Activated naive CD4-positive, alpha-beta T cell treated with anti-CD3 and anti-CD28 coated beads, Interleukin-2, amount 10 ng/mL, durations not matched to agents 7 days and 5 days (primary cell): ENCODE measurements at regions not wholly inside any gene's neighbourhood (a gene's known extent, or its start where the extent isn't known, plus 50 kb on each side); places are given as distances from the start of the nearest gene placed in this dataset.

Source experiments
- CTCF ChIA-PET: fragments of 350-600 bp; sonication (Branson Sonifier 250); formaldehyde crosslinking; loops from one replicate; lab custom pipeline; 2021; ENCODE audit warnings: antibody characterized with exemption; lab: Charles Lee
- DNase-seq: peaks from one replicate; pipeline ENCODE4 v3.0.0-alpha.2; 2020
- H3K27ac Mint-ChIP-seq: one replicate; pipeline ENCODE4 v1.8.0; 2021; ENCODE audit warnings: mild to moderate bottlenecking, moderate library complexity, mixed read lengths
- H3K27me3 Mint-ChIP-seq: one replicate; pipeline ENCODE4 v1.8.0; 2021; ENCODE audit warnings: mild to moderate bottlenecking, mixed read lengths
- H3K36me3 Mint-ChIP-seq: one replicate; pipeline ENCODE4 v1.8.0; 2021; ENCODE audit warnings: mixed read lengths
- H3K4me1 Mint-ChIP-seq: one replicate; pipeline ENCODE4 v1.8.0; 2021; ENCODE audit warnings: mixed read lengths
- H3K4me3 Mint-ChIP-seq: one replicate; pipeline ENCODE4 v1.8.0; 2021; ENCODE audit warnings: mild to moderate bottlenecking, moderate library complexity, mixed read lengths
- H3K9me3 Mint-ChIP-seq: one replicate; pipeline ENCODE4 v1.8.0; 2021; ENCODE audit warnings: mixed read lengths

- Mint-ChIP-seq H3K4me3 (no peak overlapping the region), H3K9me3 (no peaks in the 10 kb centered on the region), H3K27ac (no peak overlapping the region), H3K36me3 (no peaks in the 10 kb centered on the region), H3K27me3 (no peaks in the 10 kb centered on the region), H3K4me1 (no peaks in the 10 kb centered on the region)
- CTCF ChIA-PET, result no interaction called here
- no peak for DNase-seq
Measured at GRCh38 chr4:123874063-123874462, 477.5 kb downstream of the SPRY1 start.

DNA sequence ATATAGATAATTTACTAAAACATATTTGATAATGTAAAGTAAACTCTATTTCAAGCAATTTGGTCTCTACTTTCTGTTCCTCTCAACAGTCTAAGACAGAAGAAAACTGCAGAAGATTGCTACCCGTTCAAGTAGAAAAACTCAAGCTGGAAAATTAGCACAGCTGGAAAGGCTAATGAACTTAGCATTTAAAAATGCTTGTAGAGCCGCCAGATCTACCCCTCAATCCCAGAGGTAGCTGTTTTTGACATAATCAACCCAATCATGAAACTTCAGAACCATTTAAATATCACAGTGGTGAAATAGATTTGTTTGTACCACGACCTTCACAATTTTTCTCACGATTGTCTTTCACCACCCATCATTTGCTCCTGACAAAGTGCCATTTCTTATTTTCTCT is 479.5 kb downstream of the SPRY1 start:
- H3K27me3 Mint-ChIP-seq, result no peaks in the 10 kb centered on the region
- H3K27ac Mint-ChIP-seq, result no peak overlapping the region
- H3K4me1 Mint-ChIP-seq, result no peaks in the 10 kb centered on the region
- no peaks in the 10 kb centered on the region for H3K9me3 Mint-ChIP-seq
- no peaks in the 10 kb centered on the region for H3K36me3 Mint-ChIP-seq
- CTCF ChIA-PET, result no interaction called here
- no peak for DNase-seq
- no peak overlapping the region for H3K4me3 Mint-ChIP-seq

DNA sequence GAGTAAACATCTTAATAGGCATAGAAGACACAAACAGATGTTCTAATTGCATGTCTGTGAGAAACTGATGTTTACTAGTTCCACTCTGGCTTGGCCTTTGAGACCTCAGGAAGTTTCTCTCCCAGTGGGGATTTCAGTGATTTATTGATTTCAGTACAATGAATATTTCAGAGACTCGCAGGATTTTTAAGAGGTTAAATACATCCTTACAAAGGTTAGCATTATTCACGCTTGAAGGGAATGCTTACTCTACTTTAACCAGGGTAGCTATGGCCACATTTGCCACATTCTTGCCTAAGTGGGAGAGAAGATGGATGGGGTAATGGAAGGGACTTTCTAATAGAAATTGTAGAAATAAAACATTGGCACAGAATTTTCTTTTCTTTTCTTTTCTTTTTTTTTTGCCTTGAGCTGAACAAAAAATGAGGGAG is 480.1 kb downstream of the SPRY1 start:
- no peaks in the 10 kb centered on the region for H3K4me1 Mint-ChIP-seq
- no peaks in the 10 kb centered on the region for H3K27me3 Mint-ChIP-seq
- H3K9me3 Mint-ChIP-seq, result no peaks in the 10 kb centered on the region
- H3K4me3 Mint-ChIP-seq, result no peak overlapping the region
- no peaks in the 10 kb centered on the region for H3K36me3 Mint-ChIP-seq
- H3K27ac Mint-ChIP-seq, result no peak overlapping the region
- no peak for DNase-seq
- CTCF ChIA-PET, result no interaction called here

GRCh38 chr4:123877551-123877950 is 481.0 kb downstream of the SPRY1 start:
- H3K4me1 Mint-ChIP-seq, result no peaks in the 10 kb centered on the region
- CTCF ChIA-PET, result no interaction called here
- no peaks in the 10 kb centered on the region for H3K36me3 Mint-ChIP-seq
- H3K27ac Mint-ChIP-seq, result no peak overlapping the region
- H3K4me3 Mint-ChIP-seq, result no peak overlapping the region
- no peaks in the 10 kb centered on the region for H3K9me3 Mint-ChIP-seq
- no peak for DNase-seq
- no peaks in the 10 kb centered on the region for H3K27me3 Mint-ChIP-seq

DNA sequence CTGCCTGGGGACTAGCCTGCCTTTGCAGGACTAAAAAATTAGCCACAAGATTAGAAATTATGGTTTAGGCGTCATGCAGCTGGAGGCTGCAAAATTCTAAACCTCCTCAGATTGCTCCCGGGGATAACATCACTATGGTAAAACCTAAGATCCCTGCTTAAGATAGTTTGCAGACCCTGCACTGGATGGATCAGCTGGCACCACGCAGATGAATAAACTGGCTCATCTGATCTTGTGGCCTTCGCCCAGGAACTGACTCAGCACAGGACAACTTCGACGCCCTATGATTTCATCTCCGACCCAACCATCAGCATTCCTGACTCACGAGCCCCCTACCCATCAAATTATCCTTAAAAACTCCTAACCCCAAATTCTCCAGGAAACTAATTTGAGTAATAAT is 482.4 kb downstream of the SPRY1 start:
- CTCF ChIA-PET, result no interaction called here
- H3K9me3 Mint-ChIP-seq, result no peaks in the 10 kb centered on the region
- H3K36me3 Mint-ChIP-seq, result no peaks in the 10 kb centered on the region
- H3K27ac Mint-ChIP-seq, result no peak overlapping the region
- H3K4me1 Mint-ChIP-seq, result no peaks in the 10 kb centered on the region
- no peak for DNase-seq
- H3K4me3 Mint-ChIP-seq, result no peak overlapping the region
- H3K27me3 Mint-ChIP-seq, result no peaks in the 10 kb centered on the region

DNA sequence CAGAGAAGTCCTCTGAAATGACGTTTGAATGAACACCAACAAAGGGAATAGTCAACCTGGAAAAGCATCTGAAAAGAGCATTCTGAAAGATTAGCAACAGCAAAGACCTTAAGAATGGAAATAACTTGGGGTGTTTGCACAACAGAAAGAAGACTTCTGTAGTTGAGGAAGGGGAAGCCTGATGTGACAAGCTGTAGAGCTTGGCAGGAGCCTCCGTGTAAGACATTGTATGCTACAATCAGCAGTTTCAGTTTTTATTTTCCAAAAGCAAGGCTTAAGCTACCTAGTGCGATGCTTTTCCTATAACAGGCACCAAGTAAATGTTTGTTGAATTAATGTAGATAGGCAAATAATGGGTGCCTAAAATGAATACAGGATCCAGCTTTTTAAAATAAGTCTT is 484.0 kb downstream of the SPRY1 start:
- H3K9me3 Mint-ChIP-seq, result no peaks in the 10 kb centered on the region
- no peak for DNase-seq
- no peak overlapping the region for H3K27ac Mint-ChIP-seq
- no peak overlapping the region for H3K4me3 Mint-ChIP-seq
- H3K27me3 Mint-ChIP-seq, result no peaks in the 10 kb centered on the region
- H3K36me3 Mint-ChIP-seq, result no peaks in the 10 kb centered on the region
- H3K4me1 Mint-ChIP-seq, result no peaks in the 10 kb centered on the region
- CTCF ChIA-PET, result interaction anchor here (0.7 kb wide), 1 partner anchor 739 kb away, joined by 3 read pairs; no protein-coding TSS in a partner anchor

DNA sequence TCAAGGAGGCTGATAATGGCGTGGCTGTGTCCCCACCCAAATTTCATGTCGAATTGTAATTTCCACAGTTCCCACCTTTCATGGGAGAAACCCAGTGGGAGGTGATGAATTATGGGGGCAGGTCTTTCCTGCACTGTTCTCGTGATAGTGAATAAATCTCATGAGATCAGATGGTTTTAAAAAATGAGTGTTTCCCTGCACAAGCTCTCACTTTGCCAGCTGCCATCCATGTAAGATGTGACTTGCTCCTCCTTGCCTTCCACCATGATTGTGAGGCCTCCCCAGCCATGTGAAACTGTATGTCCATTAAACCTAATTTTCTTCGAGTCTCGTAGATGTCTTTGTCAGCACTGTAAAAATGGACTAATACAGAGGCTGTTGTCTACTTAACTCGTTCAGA is 488.3 kb downstream of the SPRY1 start:
- no peak overlapping the region for H3K27ac Mint-ChIP-seq
- H3K36me3 Mint-ChIP-seq, result no peaks in the 10 kb centered on the region
- H3K9me3 Mint-ChIP-seq, result no peaks in the 10 kb centered on the region
- H3K4me3 Mint-ChIP-seq, result no peak overlapping the region
- no peaks in the 10 kb centered on the region for H3K27me3 Mint-ChIP-seq
- CTCF ChIA-PET, result no interaction called here
- no peak for DNase-seq
- no peaks in the 10 kb centered on the region for H3K4me1 Mint-ChIP-seq

DNA sequence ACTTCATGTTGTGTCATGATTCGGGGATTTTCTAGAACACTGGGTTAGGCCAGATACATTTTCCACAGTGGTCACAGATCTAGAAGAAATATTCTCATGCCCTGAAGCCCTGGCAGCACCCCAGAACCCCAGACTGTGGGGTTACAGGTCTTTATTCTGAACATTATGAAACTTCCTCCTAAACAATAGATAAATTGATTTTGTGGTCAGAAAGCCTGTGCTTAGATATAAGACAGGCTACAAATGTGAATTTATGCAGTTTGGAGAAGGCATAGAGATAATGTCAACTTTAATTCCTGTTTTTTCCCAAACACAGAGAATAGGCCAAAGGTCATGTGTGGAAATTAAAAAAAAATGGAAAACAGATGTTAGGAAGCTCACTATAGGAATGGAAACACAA is 492.9 kb downstream of the SPRY1 start:
- no peaks in the 10 kb centered on the region for H3K9me3 Mint-ChIP-seq

DNA sequence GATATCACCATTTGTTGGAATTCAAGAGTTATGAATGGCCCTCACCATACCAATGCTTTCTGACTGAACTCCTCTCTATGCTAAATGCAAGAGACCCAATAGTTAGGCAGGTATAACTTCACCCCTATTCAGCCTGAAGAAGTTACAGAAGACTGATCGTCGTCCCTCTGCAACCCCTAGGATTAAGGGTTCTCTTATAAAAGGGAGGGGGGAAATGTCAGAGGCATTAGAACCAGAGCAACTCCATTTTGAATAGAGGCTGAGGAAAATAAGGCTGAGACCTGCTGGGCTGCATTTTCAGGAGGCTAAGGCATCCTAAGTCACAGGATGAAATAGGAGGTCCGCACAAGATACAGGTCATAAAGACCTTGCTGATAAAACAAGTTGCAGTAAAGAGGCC is 494.3 kb downstream of the SPRY1 start:
- CTCF ChIA-PET, result no interaction called here
- DNase-seq, result no peak
- no peaks in the 10 kb centered on the region for H3K4me1 Mint-ChIP-seq
- no peaks in the 10 kb centered on the region for H3K9me3 Mint-ChIP-seq
- no peak overlapping the region for H3K4me3 Mint-ChIP-seq
- no peak overlapping the region for H3K27ac Mint-ChIP-seq
- no peaks in the 10 kb centered on the region for H3K36me3 Mint-ChIP-seq
- no peaks in the 10 kb centered on the region for H3K27me3 Mint-ChIP-seq

More for the DNA sequence above, 492.9 kb downstream of the SPRY1 start:
- Mint-ChIP-seq H3K4me3 (no peak overlapping the region), H3K27me3 (no peaks in the 10 kb centered on the region), H3K4me1 (no peaks in the 10 kb centered on the region), H3K27ac (no peak overlapping the region), H3K36me3 (no peaks in the 10 kb centered on the region)
- CTCF ChIA-PET, result no interaction called here
- DNase-seq, result no peak

- no peaks in the 10 kb centered on the region for H3K9me3 Mint-ChIP-seq
- CTCF ChIA-PET, result no interaction called here
- H3K4me3 Mint-ChIP-seq, result no peak overlapping the region
- no peak overlapping the region for H3K27ac Mint-ChIP-seq
- DNase-seq, result no peak
- no peaks in the 10 kb centered on the region for H3K4me1 Mint-ChIP-seq
- H3K36me3 Mint-ChIP-seq, result no peaks in the 10 kb centered on the region
- no peaks in the 10 kb centered on the region for H3K27me3 Mint-ChIP-seq
Measured at GRCh38 chr4:123891881-123892280, 495.3 kb downstream of the SPRY1 start.

- Mint-ChIP-seq H3K4me3 (no peak overlapping the region), H3K36me3 (no peaks in the 10 kb centered on the region), H3K4me1 (no peaks in the 10 kb centered on the region), H3K9me3 (no peaks in the 10 kb centered on the region), H3K27me3 (no peaks in the 10 kb centered on the region), H3K27ac (no peak overlapping the region)
- DNase-seq, result no peak
- CTCF ChIA-PET, result no interaction called here
Measured at GRCh38 chr4:123892368-123892976, 495.9 kb downstream of the SPRY1 start.

DNA sequence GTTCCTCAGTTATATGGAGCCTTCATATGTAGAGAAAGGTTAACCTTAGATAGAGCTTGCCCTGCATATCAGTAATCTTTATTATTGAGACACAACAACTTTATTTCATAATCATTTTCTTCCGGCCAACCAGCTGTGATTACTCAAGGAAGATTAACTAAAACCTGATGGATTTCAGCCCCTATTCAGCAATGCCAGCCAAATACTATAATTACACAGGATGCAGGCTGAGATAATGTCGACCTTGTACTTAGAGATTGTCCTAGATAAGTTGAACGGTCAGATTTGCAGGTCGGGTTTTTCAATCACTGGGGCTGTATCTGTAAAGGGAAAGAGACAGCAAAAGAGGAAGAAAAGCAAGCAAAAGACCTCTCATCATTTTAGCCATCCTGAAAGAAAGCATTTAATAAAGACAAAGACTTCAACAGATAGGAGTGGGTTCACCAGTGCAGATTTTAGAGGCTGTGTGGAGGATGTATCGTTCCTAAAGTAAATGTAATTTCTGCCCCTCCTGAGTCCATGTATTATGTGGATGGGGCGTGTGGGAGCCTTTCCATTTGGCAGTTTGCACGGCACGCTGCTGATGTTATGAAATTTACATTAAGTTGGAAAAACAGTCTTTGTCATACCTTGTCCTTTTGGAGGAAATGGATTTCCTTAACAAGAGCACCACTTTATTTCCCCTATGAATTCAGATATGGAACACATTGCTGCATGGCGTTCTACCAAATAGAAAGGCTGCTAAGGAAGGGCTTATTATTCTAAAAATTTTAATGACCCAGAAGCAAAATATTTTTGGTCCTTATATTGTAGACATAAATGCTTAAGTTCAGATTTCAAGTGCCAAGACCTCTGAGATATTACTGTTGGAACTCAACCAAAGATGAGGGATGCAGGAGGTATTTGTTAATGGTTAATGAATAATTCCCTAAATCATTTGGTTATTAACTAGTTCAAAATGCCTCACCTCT is 496.7 kb downstream of the SPRY1 start:
- H3K4me3 Mint-ChIP-seq, result no peak overlapping the region
- no peak for DNase-seq
- CTCF ChIA-PET, result no interaction called here
- H3K27me3 Mint-ChIP-seq, result no peaks in the 10 kb centered on the region
- no peaks in the 10 kb centered on the region for H3K9me3 Mint-ChIP-seq
- no peaks in the 10 kb centered on the region for H3K36me3 Mint-ChIP-seq
- H3K27ac Mint-ChIP-seq, result no peak overlapping the region
- no peaks in the 10 kb centered on the region for H3K4me1 Mint-ChIP-seq

DNA sequence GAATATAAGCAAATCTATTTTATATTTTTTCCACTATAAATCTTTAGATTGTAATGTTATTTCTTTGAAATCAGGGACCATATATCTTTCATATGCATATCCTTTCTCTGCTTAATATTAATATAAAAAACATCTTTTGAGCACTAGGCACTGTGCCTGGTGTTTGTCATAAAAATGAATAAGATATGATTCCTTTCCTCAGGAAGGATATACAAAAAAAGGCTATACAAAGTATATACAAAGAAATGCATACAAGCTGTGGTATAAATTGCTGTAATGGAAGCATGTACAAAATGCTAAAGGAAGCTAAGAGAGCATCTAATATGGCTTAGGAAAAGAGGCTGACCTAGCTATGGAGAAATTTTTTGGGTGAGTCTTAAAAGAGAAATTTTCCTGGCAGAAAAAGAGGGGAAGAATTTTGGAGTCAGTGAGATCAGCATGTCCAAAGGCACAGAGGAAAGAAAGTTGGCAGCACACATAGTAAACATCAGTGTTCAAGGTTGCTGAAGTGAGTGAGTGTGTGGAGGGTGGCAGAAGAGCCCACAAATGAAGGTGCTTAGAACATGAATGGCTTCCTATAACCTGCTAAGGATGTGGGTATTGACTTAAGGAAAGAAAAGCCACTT is 500.0 kb downstream of the SPRY1 start:
- DNase-seq, result no peak
- CTCF ChIA-PET, result no interaction called here
- Mint-ChIP-seq H3K36me3 (no peaks in the 10 kb centered on the region), H3K9me3 (no peaks in the 10 kb centered on the region), H3K27ac (no peak overlapping the region), H3K27me3 (no peaks in the 10 kb centered on the region), H3K4me1 (no peaks in the 10 kb centered on the region), H3K4me3 (no peak overlapping the region)

GRCh38 chr4:123898946-123899666 is 502.5 kb downstream of the SPRY1 start:
- Mint-ChIP-seq H3K4me1 (no peaks in the 10 kb centered on the region), H3K36me3 (no peaks in the 10 kb centered on the region), H3K27ac (no peak overlapping the region), H3K9me3 (no peaks in the 10 kb centered on the region), H3K4me3 (no peak overlapping the region), H3K27me3 (no peaks in the 10 kb centered on the region)
- DNase-seq, result no peak
- CTCF ChIA-PET, result no interaction called here
